HEK293 (cell line): ENCODE measurements at regions not wholly inside any gene's neighbourhood (a gene's known extent, or its start where the extent isn't known, plus 50 kb on each side); places are given as distances from the start of the nearest gene placed in this dataset.

Experiments
- CTCF ChIA-PET: fragments of 350-600 bp; formaldehyde crosslinking; extraction: SDS; loops from one replicate; lab custom pipeline; 2021; ENCODE audit warnings: antibody characterized with exemption; lab: Yijun Ruan, JAX
- POLR2A ChIA-PET: fragments of 300-600 bp; formaldehyde crosslinking; extraction: SDS; loops from one replicate; lab custom pipeline; 2020; ENCODE audit warnings: antibody characterized with exemption, inconsistent platforms; lab: Yijun Ruan, JAX
- H3K27ac ChIP-seq: fragments of 200-500 bp; sonication (Bioruptor generic); 2 replicates; pipeline ENCODE4 v1.5.1; 2014; ENCODE audit warnings: low read depth, low read length, control low read depth, inconsistent platforms; ENCODE audit errors: extremely low read depth
- H3K36me3 ChIP-seq, 2 experiments: fragments of 200-500 bp in 1 of 2; sonication (Bioruptor generic) in 1 of 2; 1 replicate in 1 of 2; 2 replicates in 1 of 2; pipeline ENCODE4 v1.5.1; 2014 to 2017; ENCODE audit warnings: inconsistent platforms in 2 of 2, low read length in 2 of 2; ENCODE audit not compliant: control insufficient read depth in 2 of 2, insufficient read depth in 1 of 2
- H3K4me1 ChIP-seq: fragments of 200-500 bp; sonication (Bioruptor generic); 2 replicates; pipeline ENCODE4 v1.5.1; 2014; ENCODE audit warnings: mild to moderate bottlenecking, low read length, inconsistent platforms; ENCODE audit not compliant: control insufficient read depth, insufficient read depth
- H3K4me3 ChIP-seq: 2 replicates; pipeline ENCODE4 v1.5.1; 2011; ENCODE audit warnings: low read depth, mild to moderate bottlenecking, control low read depth, low read length, moderate library complexity
- H3K9me3 ChIP-seq: fragments of 200-500 bp; sonication (Bioruptor generic); 2 replicates; pipeline ENCODE4 v1.5.1; 2014; ENCODE audit warnings: low read depth, low read length, inconsistent platforms; ENCODE audit not compliant: control insufficient read depth, insufficient read depth
- GLI2 ChIP-seq: fragments of 450-650 bp; formaldehyde crosslinking; IDR thresholded peaks from 2 replicates; pipeline ENCODE4; 2017; ENCODE audit warnings: missing biosample characterization, missing genetic modification characterization, low read depth, borderline replicate concordance
- KLF17 ChIP-seq: fragments of 450-650 bp; formaldehyde crosslinking; IDR thresholded peaks from 2 replicates; pipeline ENCODE4 v1.5.1; 2016; ENCODE audit warnings: missing biosample characterization, missing genetic modification characterization
- SCRT2 ChIP-seq: fragments of 450-650 bp; formaldehyde crosslinking; IDR thresholded peaks from 2 replicates; pipeline ENCODE4 v1.5.1; 2016; ENCODE audit warnings: missing biosample characterization, missing genetic modification characterization
- YY1 ChIP-seq: fragments of 450-650 bp; formaldehyde crosslinking; IDR thresholded peaks from 2 replicates; pipeline ENCODE4 v1.5.1; 2018; ENCODE audit warnings: missing biosample characterization, missing genetic modification characterization
- YY2 ChIP-seq: fragments of 450-650 bp; formaldehyde crosslinking; IDR thresholded peaks from 2 replicates; pipeline ENCODE4 v1.5.1; 2016; ENCODE audit warnings: missing biosample characterization, missing genetic modification characterization
- ZBTB17 ChIP-seq: fragments of 450-650 bp; formaldehyde crosslinking; IDR thresholded peaks from 2 replicates; pipeline ENCODE4 v1.5.1; 2016; ENCODE audit warnings: missing biosample characterization, missing genetic modification characterization
- ZBTB48 ChIP-seq: fragments of 450-650 bp; formaldehyde crosslinking; IDR thresholded peaks from 2 replicates; pipeline ENCODE4 v1.5.1; 2016; ENCODE audit warnings: missing biosample characterization, missing genetic modification characterization
- ZNF155 ChIP-seq: fragments of 450-650 bp; formaldehyde crosslinking; IDR thresholded peaks from 2 replicates; pipeline ENCODE4 v1.5.1; 2016; ENCODE audit warnings: missing biosample characterization, missing genetic modification characterization
- ZNF18 ChIP-seq: fragments of 450-650 bp; formaldehyde crosslinking; IDR thresholded peaks from 2 replicates; pipeline ENCODE4 v1.5.1; 2016; ENCODE audit warnings: missing biosample characterization, missing genetic modification characterization
- ZNF19 ChIP-seq: fragments of 450-650 bp; formaldehyde crosslinking; IDR thresholded peaks from 2 replicates; pipeline ENCODE4; 2016; ENCODE audit warnings: missing biosample characterization, missing genetic modification characterization, low read depth
- ZNF211 ChIP-seq: fragments of 450-650 bp; formaldehyde crosslinking; IDR thresholded peaks from 2 replicates; pipeline ENCODE4 v1.5.1; 2016; ENCODE audit warnings: low read depth, missing biosample characterization, missing genetic modification characterization
- ZNF266 ChIP-seq: fragments of 450-650 bp; formaldehyde crosslinking; IDR thresholded peaks from 2 replicates; pipeline ENCODE4 v1.5.1; 2016; ENCODE audit warnings: missing biosample characterization, missing genetic modification characterization, low read depth
- ZNF341 ChIP-seq: fragments of 450-650 bp; formaldehyde crosslinking; IDR thresholded peaks from 2 replicates; pipeline ENCODE4; 2016; ENCODE audit warnings: low read depth, missing biosample characterization, missing genetic modification characterization
- ZNF354C ChIP-seq: fragments of 450-650 bp; formaldehyde crosslinking; IDR thresholded peaks from 2 replicates; pipeline ENCODE4 v1.5.1; 2016; ENCODE audit warnings: missing biosample characterization, missing genetic modification characterization, low read depth, borderline replicate concordance
- ZNF433 ChIP-seq: fragments of 450-650 bp; formaldehyde crosslinking; IDR thresholded peaks from 2 replicates; pipeline ENCODE4 v1.5.1; 2016; ENCODE audit warnings: missing biosample characterization, missing genetic modification characterization, low read depth
- ZNF580 ChIP-seq: fragments of 450-650 bp; formaldehyde crosslinking; IDR thresholded peaks from 2 replicates; pipeline ENCODE4 v1.5.1; 2016; ENCODE audit warnings: missing biosample characterization, missing genetic modification characterization
- ZNF596 ChIP-seq: fragments of 450-650 bp; IDR thresholded peaks from 2 replicates; pipeline ENCODE4 v1.5.0; 2018; ENCODE audit warnings: missing biosample characterization, mild to moderate bottlenecking, missing genetic modification characterization, moderate library complexity
- ZNF639 ChIP-seq: fragments of 450-650 bp; formaldehyde crosslinking; IDR thresholded peaks from 2 replicates; pipeline ENCODE4 v1.5.1; 2016; ENCODE audit warnings: missing biosample characterization, missing genetic modification characterization
- ZNF654 ChIP-seq: fragments of 450-650 bp; formaldehyde crosslinking; IDR thresholded peaks from 2 replicates; pipeline ENCODE4 v1.5.1; 2016; ENCODE audit warnings: low read depth, missing biosample characterization, missing genetic modification characterization
- ZNF843 ChIP-seq: fragments of 450-650 bp; formaldehyde crosslinking; IDR thresholded peaks from 2 replicates; pipeline ENCODE4 v1.5.1; 2016; ENCODE audit warnings: missing biosample characterization, missing genetic modification characterization
- TF ChIP-seq, protein P1 (sequence below): fragments of 450-650 bp; IDR thresholded peaks from 2 replicates; pipeline ENCODE4 v1.5.1; 2018; ENCODE audit warnings: missing biosample characterization, missing genetic modification characterization
- TF ChIP-seq, protein P2 (sequence below): fragments of 450-650 bp; formaldehyde crosslinking; IDR thresholded peaks from 2 replicates; pipeline ENCODE4 v1.5.1; 2016; ENCODE audit warnings: missing biosample characterization, missing genetic modification characterization

GRCh38 chr3:147213633-147214032 lies 192.7 kb downstream of the ZIC4 start (continued):
- TF ChIP-seq ZNF18 (no peak), GLI2 (tag by site-specific recombination) (no peak), ZNF843 (tag by site-specific recombination) (no peak)
- TF ChIP-seq, protein P1, sequence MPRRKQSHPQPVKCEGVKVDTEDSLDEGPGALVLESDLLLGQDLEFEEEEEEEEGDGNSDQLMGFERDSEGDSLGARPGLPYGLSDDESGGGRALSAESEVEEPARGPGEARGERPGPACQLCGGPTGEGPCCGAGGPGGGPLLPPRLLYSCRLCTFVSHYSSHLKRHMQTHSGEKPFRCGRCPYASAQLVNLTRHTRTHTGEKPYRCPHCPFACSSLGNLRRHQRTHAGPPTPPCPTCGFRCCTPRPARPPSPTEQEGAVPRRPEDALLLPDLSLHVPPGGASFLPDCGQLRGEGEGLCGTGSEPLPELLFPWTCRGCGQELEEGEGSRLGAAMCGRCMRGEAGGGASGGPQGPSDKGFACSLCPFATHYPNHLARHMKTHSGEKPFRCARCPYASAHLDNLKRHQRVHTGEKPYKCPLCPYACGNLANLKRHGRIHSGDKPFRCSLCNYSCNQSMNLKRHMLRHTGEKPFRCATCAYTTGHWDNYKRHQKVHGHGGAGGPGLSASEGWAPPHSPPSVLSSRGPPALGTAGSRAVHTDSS (tag by site-specific recombination): no peak
- TF ChIP-seq, all 188 proteins: peak for 0

GRCh38 chr3:147210676-147211075 lies 195.7 kb downstream of the ZIC4 start:
- TF ChIP-seq YY2 (tag by site-specific recombination) (no peak), SCRT2 (tag by site-specific recombination) (no peak), ZNF155 (tag by site-specific recombination) (no peak), ZNF19 (tag by site-specific recombination) (no peak), ZNF639 (tag by site-specific recombination) (no peak), ZNF843 (tag by site-specific recombination) (no peak), YY1 (tag by site-specific recombination) (no peak), ZNF341 (tag by site-specific recombination) (no peak), ZNF211 (tag by site-specific recombination) (no peak), ZNF266 (no peak), ZNF433 (no peak), ZNF654 (tag by site-specific recombination) (no peak), KLF17 (no peak), ZBTB48 (tag by site-specific recombination) (no peak), ZBTB17 (tag by site-specific recombination) (no peak)
- Histone ChIP-seq H3K36me3 (no peaks in the 10 kb centered on the region), H3K9me3 (no peaks in the 10 kb centered on the region), H3K4me1 (no peaks in the 10 kb centered on the region), H3K4me3 (no peak overlapping the region), H3K27ac (no peak overlapping the region)
- POLR2A ChIA-PET: no interaction called here
- CTCF ChIA-PET: interaction anchor here (0.5 kb wide), 1 partner anchor 1473 kb away, joined by 3 read pairs; no protein-coding TSS in a partner anchor

GRCh38 chr3:147201086-147201485 lies 205.3 kb downstream of the ZIC4 start:
- CTCF ChIA-PET: no interaction called here
- TF ChIP-seq ZNF596 (tag by site-specific recombination) (no peak), ZNF580 (tag by site-specific recombination) (no peak), ZNF354C (tag by site-specific recombination) (no peak)
- TF ChIP-seq, protein P2, sequence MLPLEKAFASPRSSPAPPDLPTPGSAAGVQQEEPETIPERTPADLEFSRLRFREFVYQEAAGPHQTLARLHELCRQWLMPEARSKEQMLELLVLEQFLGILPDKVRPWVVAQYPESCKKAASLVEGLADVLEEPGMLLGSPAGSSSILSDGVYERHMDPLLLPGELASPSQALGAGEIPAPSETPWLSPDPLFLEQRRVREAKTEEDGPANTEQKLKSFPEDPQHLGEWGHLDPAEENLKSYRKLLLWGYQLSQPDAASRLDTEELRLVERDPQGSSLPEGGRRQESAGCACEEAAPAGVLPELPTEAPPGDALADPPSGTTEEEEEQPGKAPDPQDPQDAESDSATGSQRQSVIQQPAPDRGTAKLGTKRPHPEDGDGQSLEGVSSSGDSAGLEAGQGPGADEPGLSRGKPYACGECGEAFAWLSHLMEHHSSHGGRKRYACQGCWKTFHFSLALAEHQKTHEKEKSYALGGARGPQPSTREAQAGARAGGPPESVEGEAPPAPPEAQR (tag by site-specific recombination): no peak
- TF ChIP-seq, protein P1 (tag by site-specific recombination): no peak

More at GRCh38 chr3:147201086-147201485, 205.3 kb downstream of the ZIC4 start:
- no peak overlapping the region for H3K4me3 ChIP-seq
- POLR2A ChIA-PET: no interaction called here
- no peaks in the 10 kb centered on the region for H3K4me1 ChIP-seq
- H3K27ac ChIP-seq: no peak overlapping the region
- H3K9me3 ChIP-seq: no peaks in the 10 kb centered on the region
- no peaks in the 10 kb centered on the region for H3K36me3 ChIP-seq
